ENCODE measurements at regions not wholly inside any gene's neighbourhood (a gene's known extent, or its start where the extent isn't known, plus 50 kb on each side); places are given as distances from the start of the nearest gene placed in this dataset.
A peak's percentile ranks its signal among the peaks of the same experiment; 100 is the strongest.

- ChIA-PET POLR2A (ENCODE audit: low non-redundant PET) (no interaction called here), CTCF (no interaction called here)
- TF ChIP-seq EZH2 (IDR thresholded peaks at IDR 0.05; ENCODE audit: borderline replicate concordance, low read depth, low read length, poor library complexity, severe bottlenecking): no peak
- TF ChIP-seq, protein P1, sequence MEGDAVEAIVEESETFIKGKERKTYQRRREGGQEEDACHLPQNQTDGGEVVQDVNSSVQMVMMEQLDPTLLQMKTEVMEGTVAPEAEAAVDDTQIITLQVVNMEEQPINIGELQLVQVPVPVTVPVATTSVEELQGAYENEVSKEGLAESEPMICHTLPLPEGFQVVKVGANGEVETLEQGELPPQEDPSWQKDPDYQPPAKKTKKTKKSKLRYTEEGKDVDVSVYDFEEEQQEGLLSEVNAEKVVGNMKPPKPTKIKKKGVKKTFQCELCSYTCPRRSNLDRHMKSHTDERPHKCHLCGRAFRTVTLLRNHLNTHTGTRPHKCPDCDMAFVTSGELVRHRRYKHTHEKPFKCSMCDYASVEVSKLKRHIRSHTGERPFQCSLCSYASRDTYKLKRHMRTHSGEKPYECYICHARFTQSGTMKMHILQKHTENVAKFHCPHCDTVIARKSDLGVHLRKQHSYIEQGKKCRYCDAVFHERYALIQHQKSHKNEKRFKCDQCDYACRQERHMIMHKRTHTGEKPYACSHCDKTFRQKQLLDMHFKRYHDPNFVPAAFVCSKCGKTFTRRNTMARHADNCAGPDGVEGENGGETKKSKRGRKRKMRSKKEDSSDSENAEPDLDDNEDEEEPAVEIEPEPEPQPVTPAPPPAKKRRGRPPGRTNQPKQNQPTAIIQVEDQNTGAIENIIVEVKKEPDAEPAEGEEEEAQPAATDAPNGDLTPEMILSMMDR (conservative IDR thresholded peaks at IDR 0.05; ENCODE audit: low read depth, low read length): no peak
- H3K9me3 ChIP-seq (ENCODE audit: low read depth, low read length, poor library complexity, severe bottlenecking): no peaks in the 10 kb centered on the region
- H3K27me3 ChIP-seq (replicated peaks; ENCODE audit: insufficient read depth, low read depth, low read length, poor library complexity): no peaks in the 10 kb centered on the region
- intact Hi-C loops (cut with micrococcal nuclease; ENCODE audit: unreplicated experiment): no loop called here
- no peak overlapping the region for H3K27ac ChIP-seq (ENCODE audit: low read depth, low read length, poor library complexity, severe bottlenecking)
- BruUV-seq (replicated peaks): no TSS peak
- peak; percentile 11 for DNase-seq (ENCODE audit: low spot score)
- no peaks in the 10 kb centered on the region for H3K36me3 ChIP-seq (ENCODE audit: insufficient read depth, low read length, poor library complexity, severe bottlenecking)
- H3K4me3 ChIP-seq (ENCODE audit: low read depth, low read length, poor library complexity, severe bottlenecking): no peak overlapping the region
- H3K4me1 ChIP-seq (ENCODE audit: insufficient read depth, low read length, poor library complexity, severe bottlenecking): peaks cover 7% of the 10 kb centered on the region
These were observed 590.6 kb upstream of the NETO1 start for GRCh38 chr18:73458186-73458964.

DNA sequence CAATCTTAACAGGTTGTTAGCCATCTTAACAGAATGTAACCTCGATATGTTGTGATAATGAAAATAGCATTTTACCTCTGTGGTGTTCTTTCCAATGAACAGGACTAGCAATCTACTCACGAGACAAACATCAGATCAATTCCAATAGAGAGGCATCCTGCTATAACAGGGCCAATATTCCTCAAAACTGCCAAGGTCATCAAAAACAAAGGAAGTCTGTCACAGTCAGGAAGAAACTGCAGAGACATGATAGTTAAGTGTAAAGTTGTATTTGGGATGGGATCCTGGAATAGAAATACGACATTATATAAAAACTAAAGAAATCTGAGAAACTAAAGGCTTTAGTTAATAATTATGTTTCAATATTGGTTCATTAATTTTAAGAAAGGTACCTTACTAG is 588.9 kb upstream of the NETO1 start:
- DNase-seq (ENCODE audit: low spot score): no peak
- H3K9me3 ChIP-seq (ENCODE audit: low read depth, low read length, poor library complexity, severe bottlenecking): no peaks in the 10 kb centered on the region
- TF ChIP-seq, protein P1 (conservative IDR thresholded peaks at IDR 0.05; ENCODE audit: low read depth, low read length): no peak
- TF ChIP-seq EZH2 (IDR thresholded peaks at IDR 0.05; ENCODE audit: borderline replicate concordance, low read depth, low read length, poor library complexity, severe bottlenecking): no peak
- no peak overlapping the region for H3K4me3 ChIP-seq (ENCODE audit: low read depth, low read length, poor library complexity, severe bottlenecking)
- no TSS peak for BruUV-seq (replicated peaks)
- H3K27ac ChIP-seq (ENCODE audit: low read depth, low read length, poor library complexity, severe bottlenecking): no peak overlapping the region
- intact Hi-C loops (cut with micrococcal nuclease; ENCODE audit: unreplicated experiment): no loop called here
- ChIA-PET CTCF (no interaction called here), POLR2A (ENCODE audit: low non-redundant PET) (no interaction called here)
- no peaks in the 10 kb centered on the region for H3K4me1 ChIP-seq (ENCODE audit: insufficient read depth, low read length, poor library complexity, severe bottlenecking)
- no peaks in the 10 kb centered on the region for H3K27me3 ChIP-seq (replicated peaks; ENCODE audit: insufficient read depth, low read depth, low read length, poor library complexity)
- no peaks in the 10 kb centered on the region for H3K36me3 ChIP-seq (ENCODE audit: insufficient read depth, low read length, poor library complexity, severe bottlenecking)

GRCh38 chr18:73452866-73453265 is 585.1 kb upstream of the NETO1 start:
- no TSS peak for BruUV-seq (replicated peaks)
- intact Hi-C loops (cut with micrococcal nuclease; ENCODE audit: unreplicated experiment): no loop called here
- TF ChIP-seq, protein P1 (conservative IDR thresholded peaks at IDR 0.05; ENCODE audit: low read depth, low read length): no peak
- no peak for TF ChIP-seq EZH2 (IDR thresholded peaks at IDR 0.05; ENCODE audit: borderline replicate concordance, low read depth, low read length, poor library complexity, severe bottlenecking)
- no peak overlapping the region for H3K4me3 ChIP-seq (ENCODE audit: low read depth, low read length, poor library complexity, severe bottlenecking)
- DNase-seq (ENCODE audit: low spot score): no peak
- POLR2A ChIA-PET (ENCODE audit: low non-redundant PET): interaction anchor here (0.5 kb wide), 1 partner anchor 17 kb away, joined by 3 read pairs; no protein-coding TSS in a partner anchor
- H3K27ac ChIP-seq (ENCODE audit: low read depth, low read length, poor library complexity, severe bottlenecking): no peak overlapping the region
- H3K4me1 ChIP-seq (ENCODE audit: insufficient read depth, low read length, poor library complexity, severe bottlenecking): no peaks in the 10 kb centered on the region
- no peaks in the 10 kb centered on the region for H3K27me3 ChIP-seq (replicated peaks; ENCODE audit: insufficient read depth, low read depth, low read length, poor library complexity)
- no peaks in the 10 kb centered on the region for H3K36me3 ChIP-seq (ENCODE audit: insufficient read depth, low read length, poor library complexity, severe bottlenecking)
- peaks cover 7% of the 10 kb centered on the region for H3K9me3 ChIP-seq (ENCODE audit: low read depth, low read length, poor library complexity, severe bottlenecking)
- CTCF ChIA-PET: no interaction called here

Data from A673 (cell line).